ENCODE measurements at regions not wholly inside any gene's neighbourhood (a gene's known extent, or its start where the extent isn't known, plus 50 kb on each side); places are given as distances from the start of the nearest gene placed in this dataset.
A peak's percentile ranks its signal among the peaks of the same experiment; 100 is the strongest.

- no peak for DNase-seq (ENCODE audit: low spot score in 2 of 2)
- Histone ChIP-seq H3K36me3 (no peaks in the 10 kb centered on the region), H3K4me3 (no peak overlapping the region), H3K4me1 (peaks cover 0 to 8% (median 3%) of the 10 kb centered on the region in 4 donors), H3K9me3 (no peaks in the 10 kb centered on the region), H3K27ac (no peak overlapping the region), H3K27me3 (no peaks in the 10 kb centered on the region)
- WGBS, 2 donors: 51 to 58% methylated on average over 4 of the region's 4 CpGs
- TF ChIP-seq POLR2A (IDR thresholded peaks at IDR 0.05) (no peak), CTCF (IDR thresholded peaks at IDR 0.05) (no peak)
These were observed 300.2 kb downstream of the LPIN1 start for GRCh38 chr2:12046641-12047040.

- DNase-seq (ENCODE audit: low spot score in 2 of 2): no peak
- H3K9me3 ChIP-seq: no peaks in the 10 kb centered on the region
- H3K4me3 ChIP-seq: no peak overlapping the region
- no peak overlapping the region for H3K27ac ChIP-seq
- peaks cover 0 to 8% (median 3%) of the 10 kb centered on the region in 4 donors for H3K4me1 ChIP-seq
- H3K27me3 ChIP-seq: no peaks in the 10 kb centered on the region
- H3K36me3 ChIP-seq: no peaks in the 10 kb centered on the region
- no peak for TF ChIP-seq CTCF (IDR thresholded peaks at IDR 0.05)
- TF ChIP-seq EP300 (IDR thresholded peaks at IDR 0.05): no peak
- TF ChIP-seq POLR2A (IDR thresholded peaks at IDR 0.05): no peak
These were observed 301.3 kb downstream of the LPIN1 start for GRCh38 chr2:12047761-12048160.

- H3K4me3 ChIP-seq: no peak overlapping the region
- no peaks in the 10 kb centered on the region for H3K36me3 ChIP-seq
- TF ChIP-seq CTCF (IDR thresholded peaks at IDR 0.05) (no peak), EP300 (IDR thresholded peaks at IDR 0.05) (no peak), POLR2A (IDR thresholded peaks at IDR 0.05) (no peak)
- peaks cover 0 to 8% (median 3%) of the 10 kb centered on the region in 4 donors for H3K4me1 ChIP-seq
- no peak for DNase-seq (ENCODE audit: low spot score in 2 of 2)
- H3K9me3 ChIP-seq: no peaks in the 10 kb centered on the region
- 81 to 83% methylated on average over 3 to 4 of the region's 4 CpGs for WGBS, 2 donors
- no peaks in the 10 kb centered on the region for H3K27me3 ChIP-seq
- no peak overlapping the region for H3K27ac ChIP-seq
These were observed 302.1 kb downstream of the LPIN1 start for GRCh38 chr2:12048550-12048949.

- DNase-seq (ENCODE audit: low spot score in 2 of 2): peak in 1 of 2 donors; percentile 11
- no peaks in the 10 kb centered on the region for H3K27me3 ChIP-seq
- 63 to 69% methylated on average over 6 of the region's 6 CpGs for WGBS, 2 donors
- TF ChIP-seq CTCF (IDR thresholded peaks at IDR 0.05): no peak
- TF ChIP-seq EP300 (IDR thresholded peaks at IDR 0.05): no peak
- TF ChIP-seq POLR2A (IDR thresholded peaks at IDR 0.05): no peak
- no peaks in the 10 kb centered on the region for H3K9me3 ChIP-seq
- peaks cover 0 to 8% (median under 1%) of the 10 kb centered on the region in 4 donors for H3K4me1 ChIP-seq
- H3K27ac ChIP-seq: no peak overlapping the region
- H3K4me3 ChIP-seq: no peak overlapping the region
- no peaks in the 10 kb centered on the region for H3K36me3 ChIP-seq
These were observed 304.0 kb downstream of the LPIN1 start for GRCh38 chr2:12050396-12050795.

- Histone ChIP-seq H3K9me3 (no peaks in the 10 kb centered on the region), H3K36me3 (no peaks in the 10 kb centered on the region), H3K4me1 (no peaks in the 10 kb centered on the region), H3K27me3 (no peaks in the 10 kb centered on the region), H3K27ac (no peak overlapping the region), H3K4me3 (no peak overlapping the region)
- no peak for DNase-seq (ENCODE audit: low spot score in 2 of 2)
- no peak for TF ChIP-seq CTCF (IDR thresholded peaks at IDR 0.05)
- no peak for TF ChIP-seq POLR2A (IDR thresholded peaks at IDR 0.05)
- TF ChIP-seq EP300 (IDR thresholded peaks at IDR 0.05): no peak
- 74 to 88% methylated on average over 2 of the region's 2 CpGs for WGBS, 2 donors
These were observed 305.4 kb downstream of the LPIN1 start for GRCh38 chr2:12051831-12052230.

Measured in tibial nerve (tissue), 4 donors.